NT2/D1 (cell line): ENCODE measurements at regions not wholly inside any gene's neighbourhood (a gene's known extent, or its start where the extent isn't known, plus 50 kb on each side); places are given as distances from the start of the nearest gene placed in this dataset.
"Not testable (repeated sequence)": the region's sequence is repeated elsewhere in the genome, so short reads cannot be mapped to it uniquely, and the experiment has no call there.

Source experiments
- DNase-seq: peaks from one replicate; pipeline ENCODE4 v3.0.0-alpha.2; 2011; ENCODE audit warnings: low read depth, low spot score
- H3K27me3 ChIP-seq: 2 replicates; pipeline ENCODE4 v1.6.0; 2011; ENCODE audit warnings: mild to moderate bottlenecking; ENCODE audit not compliant: insufficient read length, insufficient read depth
- H3K36me3 ChIP-seq: 2 replicates; pipeline ENCODE4 v1.6.1; 2011; ENCODE audit warnings: mild to moderate bottlenecking, low read length, mixed read lengths; ENCODE audit not compliant: insufficient read depth, insufficient read length
- H3K4me1 ChIP-seq: 2 replicates; pipeline ENCODE4 v1.5.1; 2011; ENCODE audit not compliant: insufficient read depth, insufficient read length
- H3K4me3 ChIP-seq: 2 replicates; pipeline ENCODE4 v1.5.1; 2011; ENCODE audit warnings: low read depth; ENCODE audit not compliant: insufficient read length
- H3K9ac ChIP-seq: 2 replicates; pipeline ENCODE4 v1.6.0; 2011; ENCODE audit warnings: low read depth; ENCODE audit not compliant: insufficient read length
- H3K9me3 ChIP-seq: 2 replicates; pipeline ENCODE4 v1.5.1; 2011; ENCODE audit warnings: mild to moderate bottlenecking, low read length; ENCODE audit not compliant: insufficient read depth
- SUZ12 ChIP-seq: IDR thresholded peaks from 2 replicates; pipeline ENCODE4 v1.6.1; 2011; ENCODE audit not compliant: insufficient read length, insufficient read depth; ENCODE audit errors: extremely low read depth
- YY1 ChIP-seq: IDR thresholded peaks from 2 replicates; pipeline ENCODE4 v1.6.1; 2011; ENCODE audit not compliant: insufficient read length, insufficient read depth
- ZNF274 ChIP-seq: IDR thresholded peaks from 2 replicates; pipeline ENCODE4 v1.6.1; 2011; ENCODE audit warnings: mild to moderate bottlenecking, low read depth, low read length

DNA sequence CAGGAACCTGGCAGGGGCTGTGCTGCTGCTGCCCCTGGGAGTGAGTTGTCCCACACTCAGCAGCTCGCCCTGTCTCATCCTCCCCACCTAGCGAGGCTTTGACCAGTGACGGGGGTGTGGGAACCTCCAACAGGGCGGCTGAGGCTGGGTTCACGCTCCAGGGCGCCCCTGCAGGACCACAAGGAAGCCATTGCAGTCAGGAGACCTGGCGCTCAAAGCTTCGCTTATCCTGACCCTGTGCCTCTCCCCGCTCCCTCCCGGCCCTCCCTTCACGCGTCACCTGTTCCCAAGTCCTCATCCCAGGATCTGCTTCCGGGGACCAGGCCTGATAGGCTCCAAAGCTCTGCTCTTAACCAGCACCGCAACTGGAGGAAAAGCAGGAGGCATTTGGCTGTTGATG, 272.0 kb upstream of the SFSWAP start:
- H3K9ac ChIP-seq: no peak overlapping the region
- TF ChIP-seq YY1: no peak
- no peak for TF ChIP-seq ZNF274
- TF ChIP-seq SUZ12: no peak
- H3K4me3 ChIP-seq: no peak overlapping the region
- no peak for DNase-seq
- no peaks in the 10 kb centered on the region for H3K27me3 ChIP-seq
- peaks cover 8% of the 10 kb centered on the region for H3K4me1 ChIP-seq
- H3K36me3 ChIP-seq: no peaks in the 10 kb centered on the region
- no peaks in the 10 kb centered on the region for H3K9me3 ChIP-seq

GRCh38 chr12:131439752-131440151, 271.1 kb upstream of the SFSWAP start:
- H3K4me1 ChIP-seq, DNase-seq, H3K27me3 ChIP-seq, H3K9me3 ChIP-seq, H3K36me3 ChIP-seq, H3K4me3 ChIP-seq, H3K9ac ChIP-seq: not testable (repeated sequence)

GRCh38 chr12:131440209-131441059, 270.5 kb upstream of the SFSWAP start:
- not testable (repeated sequence) for DNase-seq, H3K9me3 ChIP-seq, H3K4me1 ChIP-seq, H3K9ac ChIP-seq, H3K27me3 ChIP-seq, H3K36me3 ChIP-seq, H3K4me3 ChIP-seq

DNA sequence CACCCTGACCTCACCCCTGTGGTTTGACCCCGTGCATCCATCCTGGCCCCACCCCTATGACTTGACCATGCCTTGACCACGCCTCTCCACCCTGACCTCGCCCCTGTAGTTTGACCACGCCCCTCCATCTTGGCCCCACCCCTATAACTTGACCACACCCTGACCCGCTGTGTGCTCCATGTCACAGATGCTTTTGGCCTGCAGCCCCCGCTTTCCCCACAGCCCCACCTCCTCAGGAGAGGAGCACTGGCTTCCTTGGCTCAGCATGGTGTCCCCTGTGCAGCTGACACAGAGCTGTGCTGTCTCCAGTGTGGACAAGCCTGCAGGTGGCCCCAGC, 269.9 kb upstream of the SFSWAP start:
- H3K27me3 ChIP-seq: no peaks in the 10 kb centered on the region
- no peak for DNase-seq
- TF ChIP-seq ZNF274 (no peak), SUZ12 (no peak), YY1 (no peak)
- H3K4me1 ChIP-seq: peaks cover 8% of the 10 kb centered on the region
- no peaks in the 10 kb centered on the region for H3K36me3 ChIP-seq
- H3K9me3 ChIP-seq: no peaks in the 10 kb centered on the region
- no peak overlapping the region for H3K4me3 ChIP-seq
- no peak overlapping the region for H3K9ac ChIP-seq

DNA sequence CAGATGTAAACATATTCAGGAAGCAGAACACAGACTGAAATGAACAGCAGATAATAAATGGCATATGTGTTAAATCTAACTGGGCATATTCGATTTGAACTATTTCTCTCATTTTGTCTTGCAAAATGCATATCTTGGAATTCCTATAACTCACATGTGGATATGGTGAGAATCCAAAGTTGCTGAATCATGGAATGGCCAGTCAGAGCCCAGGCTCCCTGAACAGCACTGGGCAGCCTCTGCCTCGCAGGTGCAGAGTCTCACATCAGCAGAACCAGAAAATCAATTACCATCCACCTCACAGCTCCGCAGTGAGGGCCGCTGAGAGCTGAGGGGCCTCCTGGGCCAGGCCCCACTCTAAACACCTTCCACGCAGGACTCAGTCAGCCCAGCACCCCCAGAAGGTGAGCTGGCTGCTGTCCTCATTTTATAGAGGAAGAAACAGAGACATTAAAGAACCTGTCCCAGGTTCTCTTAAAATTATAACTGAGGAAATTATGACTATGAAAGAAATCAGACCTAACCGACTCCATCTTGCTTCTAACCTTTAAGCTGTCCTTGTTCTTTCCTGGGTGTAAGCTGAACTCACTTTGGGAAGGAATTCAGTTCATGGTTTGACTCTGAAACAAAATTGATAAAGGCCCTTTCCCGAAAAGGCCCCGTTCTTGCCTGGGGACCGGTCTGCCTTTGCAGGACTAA, 269.1 kb upstream of the SFSWAP start:
- no peak for DNase-seq
- Histone ChIP-seq H3K36me3 (no peaks in the 10 kb centered on the region), H3K27me3 (no peaks in the 10 kb centered on the region), H3K4me1 (peaks cover 8% of the 10 kb centered on the region), H3K9me3 (no peaks in the 10 kb centered on the region), H3K9ac (no peak overlapping the region), H3K4me3 (no peak overlapping the region)
- TF ChIP-seq ZNF274 (no peak), YY1 (no peak), SUZ12 (no peak)

GRCh38 chr12:131442337-131442918, 268.5 kb upstream of the SFSWAP start:
- Histone ChIP-seq H3K4me1 (peaks cover 6% of the 10 kb centered on the region), H3K9ac (no peak overlapping the region), H3K36me3 (no peaks in the 10 kb centered on the region), H3K27me3 (no peaks in the 10 kb centered on the region), H3K4me3 (no peak overlapping the region), H3K9me3 (no peaks in the 10 kb centered on the region)
- no peak for DNase-seq
- TF ChIP-seq YY1 (no peak), ZNF274 (no peak), SUZ12 (no peak)

DNA sequence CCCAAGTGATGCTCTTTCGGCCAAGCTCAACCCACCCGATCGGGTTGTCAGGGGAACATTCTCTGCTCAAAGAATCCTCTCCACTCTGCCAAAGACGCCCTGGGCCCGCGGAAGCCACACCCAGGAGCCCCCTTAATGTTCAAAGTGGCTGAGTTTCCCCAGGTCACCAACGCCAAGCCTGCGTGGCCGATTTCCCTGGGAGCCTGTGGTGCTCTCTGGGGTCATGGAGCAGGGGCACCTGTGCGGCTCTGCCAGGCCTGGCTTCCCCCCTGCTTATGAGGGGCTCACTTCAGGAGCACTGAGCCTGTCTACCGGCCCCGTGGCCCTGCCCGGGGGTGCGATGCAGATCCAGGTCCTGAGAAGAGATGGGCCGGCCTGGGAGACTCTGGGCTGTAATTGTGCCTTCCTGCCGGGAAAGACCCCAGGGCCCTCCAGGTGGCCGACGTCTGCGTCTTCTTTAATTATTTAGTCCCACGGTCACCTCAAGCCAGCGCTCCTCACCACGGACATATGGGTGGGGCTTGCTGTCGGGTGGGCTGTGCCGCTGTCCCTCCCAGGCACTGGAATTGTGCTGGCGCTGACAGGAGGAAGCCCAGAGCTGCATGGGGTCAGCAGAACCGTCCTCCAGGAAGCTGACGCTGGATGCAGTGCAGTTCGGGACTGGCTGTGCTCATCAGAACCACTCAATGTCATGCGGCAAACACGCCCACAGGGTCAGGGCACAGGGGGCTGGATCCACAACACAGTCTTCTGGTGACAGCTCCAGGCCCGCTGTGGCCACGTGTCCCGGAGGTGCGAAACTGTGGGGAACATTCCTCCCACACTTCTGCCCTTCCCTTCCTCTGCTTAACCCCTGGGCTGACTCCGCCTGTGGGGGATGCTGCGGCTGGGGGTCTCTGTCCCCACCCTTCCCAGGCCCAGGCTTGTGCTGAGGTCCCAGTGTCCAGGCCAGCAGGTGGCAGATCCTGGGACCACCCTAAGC, 267.6 kb upstream of the SFSWAP start:
- Histone ChIP-seq H3K4me3 (no peak overlapping the region), H3K36me3 (no peaks in the 10 kb centered on the region), H3K9me3 (no peaks in the 10 kb centered on the region), H3K9ac (no peak overlapping the region), H3K4me1 (peaks cover 2% of the 10 kb centered on the region), H3K27me3 (no peaks in the 10 kb centered on the region)
- TF ChIP-seq YY1 (no peak), SUZ12 (no peak), ZNF274 (no peak)
- DNase-seq: no peak
